ENCODE measurements at regions not wholly inside any gene's neighbourhood (a gene's known extent, or its start where the extent isn't known, plus 50 kb on each side); places are given as distances from the start of the nearest gene placed in this dataset.

DNA sequence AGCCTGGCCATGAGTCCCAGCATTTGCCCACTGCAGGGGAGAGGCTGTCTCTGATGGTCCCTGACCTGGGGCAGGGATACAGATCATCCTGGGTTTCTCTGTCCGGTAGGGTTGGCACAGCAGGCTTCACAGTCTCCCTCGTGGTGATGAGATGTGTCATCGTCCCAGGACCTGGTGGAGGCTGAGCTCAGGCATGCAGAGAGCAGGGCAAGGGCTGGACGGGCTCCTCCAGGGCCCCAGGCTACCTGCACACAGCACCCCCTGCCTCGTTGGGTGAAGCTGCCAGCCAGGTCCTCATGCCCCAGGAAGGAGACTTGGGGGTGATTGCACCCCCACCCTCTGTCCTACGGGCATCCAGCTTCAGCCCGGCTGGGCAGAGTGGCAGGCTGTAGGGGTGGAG is 155.8 kb upstream of the GSE1 start:
- no peak for DNase-seq (ENCODE audit: low spot score)
- Mint-ChIP-seq H3K27me3 (ENCODE audit: unreplicated experiment) (peaks cover 15% of the 10 kb centered on the region), H3K4me1 (ENCODE audit: unreplicated experiment) (peaks cover 10% of the 10 kb centered on the region), H3K4me3 (ENCODE audit: unreplicated experiment) (no peak overlapping the region), H3K36me3 (ENCODE audit: low read depth, unreplicated experiment) (no peaks in the 10 kb centered on the region), H3K27ac (ENCODE audit: unreplicated experiment) (no peak overlapping the region), H3K9me3 (ENCODE audit: unreplicated experiment) (no peaks in the 10 kb centered on the region)
- no peak for TF ChIP-seq CTCF (IDR thresholded peaks at IDR 0.05; ENCODE audit: unreplicated experiment)

DNA sequence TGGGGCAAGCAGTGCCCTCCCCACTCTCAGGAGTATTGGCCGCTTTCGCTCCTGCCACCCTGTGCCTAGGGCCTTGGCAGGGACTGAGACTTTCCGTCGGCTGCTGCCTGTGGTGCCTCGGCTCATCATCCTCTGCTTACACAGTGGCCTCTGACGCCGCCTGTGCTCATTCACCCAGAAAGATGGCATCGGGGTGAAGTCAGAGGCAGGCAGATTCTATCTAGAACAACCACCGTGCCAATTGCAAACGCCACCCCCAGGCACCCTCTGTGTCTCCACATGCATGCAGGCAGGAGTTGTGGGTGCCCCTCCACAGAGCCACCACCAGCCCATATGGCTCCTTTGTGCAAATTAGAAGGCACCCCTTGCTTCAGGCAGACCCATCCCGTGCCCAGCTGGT is 154.2 kb upstream of the GSE1 start:
- Mint-ChIP-seq H3K4me3 (ENCODE audit: unreplicated experiment) (no peak overlapping the region), H3K27me3 (ENCODE audit: unreplicated experiment) (peaks cover 16% of the 10 kb centered on the region)

DNA sequence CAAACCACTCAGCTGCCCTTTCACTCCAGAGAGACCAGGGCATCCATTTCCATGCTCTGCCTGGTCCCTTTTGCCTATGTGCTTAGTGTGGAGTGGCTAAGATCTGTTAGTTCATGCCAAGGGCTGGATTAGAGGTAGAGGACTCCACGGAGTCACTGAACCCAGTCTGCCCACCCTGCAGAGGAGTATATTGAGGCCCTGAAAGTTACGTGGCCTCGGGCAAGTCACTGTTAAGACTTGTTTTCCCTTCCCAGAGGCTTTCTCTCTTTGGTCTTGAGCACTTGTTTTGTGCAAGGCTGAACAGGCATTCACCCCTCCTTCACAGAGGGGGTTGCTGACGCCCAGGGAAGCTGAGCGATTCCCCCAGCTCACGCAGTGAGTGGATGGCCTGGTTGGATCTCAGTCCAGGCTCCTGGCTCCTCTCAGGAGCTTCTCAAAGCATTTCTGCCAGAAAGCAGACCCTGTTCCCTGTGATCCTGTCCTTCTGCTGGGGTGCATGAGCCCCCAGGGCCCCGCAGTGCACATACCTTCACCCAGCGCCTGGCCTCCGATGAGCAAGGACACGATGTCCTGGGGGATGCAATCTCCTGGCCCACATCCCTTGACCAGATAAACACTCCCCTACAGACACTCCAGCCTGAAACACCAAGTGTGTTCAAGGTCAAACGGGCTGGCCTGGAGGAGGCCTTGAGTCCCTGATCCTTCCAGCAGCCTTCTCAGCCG is 153.4 kb upstream of the GSE1 start:
- no peaks in the 10 kb centered on the region for H3K9me3 Mint-ChIP-seq (ENCODE audit: unreplicated experiment)
- peaks cover 11% of the 10 kb centered on the region for H3K4me1 Mint-ChIP-seq (ENCODE audit: unreplicated experiment)
- no peak for DNase-seq (ENCODE audit: low spot score)
- H3K27ac Mint-ChIP-seq (ENCODE audit: unreplicated experiment), result no peak overlapping the region
- peaks cover 19% of the 10 kb centered on the region for H3K27me3 Mint-ChIP-seq (ENCODE audit: unreplicated experiment)
- no peak overlapping the region for H3K4me3 Mint-ChIP-seq (ENCODE audit: unreplicated experiment)
- TF ChIP-seq CTCF (IDR thresholded peaks at IDR 0.05; ENCODE audit: unreplicated experiment), result no peak
- no peaks in the 10 kb centered on the region for H3K36me3 Mint-ChIP-seq (ENCODE audit: low read depth, unreplicated experiment)

More for the DNA sequence above, 154.2 kb upstream of the GSE1 start:
- Mint-ChIP-seq H3K9me3 (ENCODE audit: unreplicated experiment) (no peaks in the 10 kb centered on the region), H3K36me3 (ENCODE audit: low read depth, unreplicated experiment) (no peaks in the 10 kb centered on the region), H3K4me1 (ENCODE audit: unreplicated experiment) (peaks cover 11% of the 10 kb centered on the region), H3K27ac (ENCODE audit: unreplicated experiment) (no peak overlapping the region)
- no peak for DNase-seq (ENCODE audit: low spot score)
- no peak for TF ChIP-seq CTCF (IDR thresholded peaks at IDR 0.05; ENCODE audit: unreplicated experiment)

DNA sequence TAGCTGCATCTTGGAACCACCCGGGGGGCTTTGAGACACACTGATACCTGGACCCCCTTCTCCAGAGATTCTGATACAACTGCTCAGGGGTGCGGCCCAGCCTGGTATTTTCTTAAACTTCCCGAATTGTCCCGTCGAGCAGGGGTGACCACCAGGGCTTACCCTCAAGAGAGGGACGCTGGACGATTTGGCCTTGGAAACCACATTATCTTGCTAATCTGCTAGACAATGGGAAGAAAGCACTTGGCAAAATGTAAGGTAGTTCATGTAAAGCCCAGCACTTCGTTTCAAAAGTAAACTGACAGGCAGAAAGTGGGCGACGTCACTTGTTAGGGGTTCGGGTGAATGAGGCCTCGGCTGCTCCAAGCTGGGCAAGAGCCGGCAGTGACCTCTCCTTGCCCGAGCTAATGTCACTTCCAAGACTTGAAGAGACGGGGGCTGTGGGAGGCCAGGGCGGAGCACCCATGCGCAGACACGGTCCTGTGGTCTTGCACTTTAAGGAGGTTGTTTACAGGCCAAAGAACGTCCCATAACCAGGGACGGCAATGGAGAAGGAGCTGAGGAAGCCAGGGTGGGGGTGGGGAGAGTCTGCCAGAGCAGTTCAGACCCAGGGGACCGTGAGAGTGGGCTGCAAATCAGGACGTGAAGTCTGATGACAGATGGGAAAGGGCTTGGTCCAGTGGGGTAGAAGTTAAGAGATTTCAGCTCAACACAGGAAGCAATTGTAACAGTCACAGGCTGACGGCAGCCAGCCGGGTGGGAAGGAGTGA is 152.7 kb upstream of the GSE1 start:
- Mint-ChIP-seq H3K4me3 (ENCODE audit: unreplicated experiment) (no peak overlapping the region), H3K36me3 (ENCODE audit: low read depth, unreplicated experiment) (no peaks in the 10 kb centered on the region), H3K27me3 (ENCODE audit: unreplicated experiment) (peaks cover 19% of the 10 kb centered on the region), H3K27ac (ENCODE audit: unreplicated experiment) (no peak overlapping the region), H3K4me1 (ENCODE audit: unreplicated experiment) (peaks cover 11% of the 10 kb centered on the region), H3K9me3 (ENCODE audit: unreplicated experiment) (no peaks in the 10 kb centered on the region)
- no peak for TF ChIP-seq CTCF (IDR thresholded peaks at IDR 0.05; ENCODE audit: unreplicated experiment)
- DNase-seq (ENCODE audit: low spot score), result no peak

Data from endothelial cell (in vitro differentiated cells).